ENCODE measurements at regions not wholly inside any gene's neighbourhood (a gene's known extent, or its start where the extent isn't known, plus 50 kb on each side); places are given as distances from the start of the nearest gene placed in this dataset.

DNA sequence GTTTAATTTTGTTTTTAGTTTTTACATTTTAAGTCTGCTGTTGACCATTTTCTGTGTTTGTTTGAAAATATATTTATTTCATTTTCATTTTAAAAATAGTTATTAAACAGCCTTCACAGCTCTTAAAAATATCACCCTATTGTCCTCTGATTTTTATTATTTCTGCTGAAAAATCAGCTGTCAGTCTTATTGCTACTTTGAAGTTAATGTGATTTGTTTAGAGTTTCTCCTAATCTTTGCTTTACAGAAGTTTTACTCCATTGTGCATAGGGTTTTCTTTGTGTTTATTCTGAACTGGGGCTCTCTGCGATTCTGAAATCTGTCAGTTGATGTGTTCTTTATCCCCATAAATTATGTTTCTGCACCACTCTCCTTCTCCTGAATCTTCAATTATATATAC, 486.3 kb downstream of the SOX5 start:
- ChIA-PET POLR2A (no interaction called here), CTCF (no interaction called here)
- TF ChIP-seq, protein P1, sequence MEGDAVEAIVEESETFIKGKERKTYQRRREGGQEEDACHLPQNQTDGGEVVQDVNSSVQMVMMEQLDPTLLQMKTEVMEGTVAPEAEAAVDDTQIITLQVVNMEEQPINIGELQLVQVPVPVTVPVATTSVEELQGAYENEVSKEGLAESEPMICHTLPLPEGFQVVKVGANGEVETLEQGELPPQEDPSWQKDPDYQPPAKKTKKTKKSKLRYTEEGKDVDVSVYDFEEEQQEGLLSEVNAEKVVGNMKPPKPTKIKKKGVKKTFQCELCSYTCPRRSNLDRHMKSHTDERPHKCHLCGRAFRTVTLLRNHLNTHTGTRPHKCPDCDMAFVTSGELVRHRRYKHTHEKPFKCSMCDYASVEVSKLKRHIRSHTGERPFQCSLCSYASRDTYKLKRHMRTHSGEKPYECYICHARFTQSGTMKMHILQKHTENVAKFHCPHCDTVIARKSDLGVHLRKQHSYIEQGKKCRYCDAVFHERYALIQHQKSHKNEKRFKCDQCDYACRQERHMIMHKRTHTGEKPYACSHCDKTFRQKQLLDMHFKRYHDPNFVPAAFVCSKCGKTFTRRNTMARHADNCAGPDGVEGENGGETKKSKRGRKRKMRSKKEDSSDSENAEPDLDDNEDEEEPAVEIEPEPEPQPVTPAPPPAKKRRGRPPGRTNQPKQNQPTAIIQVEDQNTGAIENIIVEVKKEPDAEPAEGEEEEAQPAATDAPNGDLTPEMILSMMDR (IDR thresholded peaks at IDR 0.05; ENCODE audit: control extremely low read depth, extremely low read depth, low read depth, missing control alignments) = no peak
- DNase-seq (ENCODE audit: extremely low spot score) = no peak

DNA sequence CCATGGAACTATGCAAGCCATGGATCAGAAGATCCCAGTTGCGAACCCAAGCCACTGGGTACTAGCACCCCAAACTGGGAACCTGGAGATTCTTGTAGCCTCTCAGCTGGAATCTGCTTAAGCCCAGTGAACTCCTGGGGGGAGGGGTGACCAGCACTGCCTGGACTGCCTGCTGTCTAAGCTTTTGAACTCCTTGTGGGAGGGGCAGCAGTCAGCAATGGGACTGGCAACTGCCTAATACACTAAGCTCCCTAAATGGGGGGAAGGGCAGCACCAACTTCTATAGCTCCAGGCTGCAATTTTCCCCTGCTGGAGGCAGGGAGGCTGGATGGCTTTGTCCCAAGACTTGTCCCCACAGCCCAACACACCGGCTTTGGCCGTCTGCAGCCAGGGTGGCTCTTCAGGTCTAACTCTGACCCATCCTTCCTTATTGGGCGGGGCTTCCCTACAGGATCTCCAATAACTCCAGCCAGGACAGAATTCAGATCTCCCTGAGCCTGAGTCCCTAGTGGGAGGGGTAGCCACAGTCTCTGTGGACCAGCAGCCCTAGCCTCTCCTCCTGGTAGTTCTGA, 485.1 kb downstream of the SOX5 start:
- TF ChIP-seq, protein P1 (IDR thresholded peaks at IDR 0.05; ENCODE audit: control extremely low read depth, extremely low read depth, low read depth, missing control alignments) = no peak
- ChIA-PET POLR2A (no interaction called here), CTCF (no interaction called here)
- DNase-seq (ENCODE audit: extremely low spot score) = no peak

DNA sequence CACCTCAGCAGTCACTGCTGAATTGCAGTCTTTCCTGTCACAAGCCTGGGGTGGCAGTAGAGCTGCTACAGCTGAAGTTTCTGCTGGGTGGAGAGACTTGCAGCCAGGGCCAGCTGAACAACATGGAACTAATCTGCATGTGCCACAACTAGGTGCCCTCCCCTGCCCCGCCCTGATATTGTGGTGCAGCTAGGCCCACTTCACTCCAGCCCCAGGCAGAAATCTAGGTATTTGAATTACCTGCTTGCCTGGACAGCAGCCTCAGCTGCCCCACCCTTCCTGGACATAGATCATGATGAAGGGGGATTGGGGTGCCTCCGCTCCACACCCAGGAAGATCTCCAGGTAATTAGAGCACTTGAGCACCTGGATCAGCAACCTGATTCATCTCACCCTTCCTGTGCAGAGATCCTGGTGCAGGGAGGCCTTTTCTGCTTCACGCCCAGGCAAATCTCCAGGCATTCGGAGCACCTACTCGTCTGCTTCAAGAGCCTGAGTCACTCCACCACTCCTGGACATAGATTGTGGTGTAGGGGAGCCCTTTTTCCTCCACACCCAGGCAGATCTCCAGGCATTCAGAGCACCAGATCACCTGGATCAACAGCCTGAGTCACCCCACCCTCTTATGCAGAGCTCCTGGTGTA, 477.0 kb downstream of the SOX5 start:
- POLR2A ChIA-PET = no interaction called here
- DNase-seq (ENCODE audit: extremely low spot score) = no peak
- CTCF ChIA-PET = interaction anchor here (1.4 kb wide), 1 partner anchor 10 kb away, joined by 4 read pairs; no protein-coding TSS in a partner anchor
- TF ChIP-seq, protein P1 (IDR thresholded peaks at IDR 0.05; ENCODE audit: control extremely low read depth, extremely low read depth, low read depth, missing control alignments) = no peak

DNA sequence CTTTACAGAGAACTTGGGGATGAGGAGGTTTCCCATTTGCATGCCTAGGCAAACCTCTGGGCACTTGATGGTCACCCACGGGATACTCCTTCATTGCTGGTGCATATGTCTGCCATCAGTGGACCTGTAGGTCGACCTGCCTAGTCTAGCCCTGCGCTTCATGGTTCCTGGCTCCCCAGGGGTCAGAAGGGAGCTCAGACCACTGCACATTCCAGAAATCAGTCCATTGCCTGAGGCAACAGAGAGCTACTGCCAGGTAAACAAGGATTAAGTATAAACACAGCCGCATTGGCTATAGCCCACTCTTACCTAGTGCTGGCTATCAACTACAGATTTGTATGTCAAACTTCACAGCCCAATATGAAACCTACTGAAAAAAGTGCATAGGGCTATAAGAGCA, 476.4 kb downstream of the SOX5 start:
- TF ChIP-seq, protein P1 (IDR thresholded peaks at IDR 0.05; ENCODE audit: control extremely low read depth, extremely low read depth, low read depth, missing control alignments) = no peak
- POLR2A ChIA-PET = no interaction called here
- DNase-seq (ENCODE audit: extremely low spot score) = no peak
- CTCF ChIA-PET = interaction anchor here (1.4 kb wide), 1 partner anchor 9 kb away, joined by 4 read pairs; no protein-coding TSS in a partner anchor

DNA sequence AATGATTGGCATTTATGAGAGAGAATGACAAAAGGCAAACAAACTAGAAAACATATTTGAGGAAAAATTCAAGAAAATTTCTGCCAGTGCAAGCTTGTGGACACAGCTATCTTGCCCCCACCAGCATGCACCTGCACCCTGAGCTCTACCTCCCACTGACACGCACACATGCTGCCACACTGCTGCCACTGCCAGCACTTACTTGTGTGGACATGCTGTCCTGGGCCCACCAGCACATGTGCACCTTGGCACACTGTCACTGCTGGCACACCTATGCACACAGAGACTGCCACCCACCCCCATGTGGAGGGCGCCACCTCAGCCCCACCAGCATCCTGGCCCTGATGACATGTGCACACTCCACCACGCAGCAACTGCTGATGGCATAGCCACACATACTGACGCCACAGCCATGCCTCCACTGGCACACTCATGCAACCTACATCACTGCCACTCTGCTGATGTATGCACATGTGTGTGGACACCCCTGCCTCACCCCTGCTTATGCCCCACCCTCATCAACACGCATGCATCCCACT, 475.0 kb downstream of the SOX5 start:
- POLR2A ChIA-PET = no interaction called here
- no peak for DNase-seq (ENCODE audit: extremely low spot score)
- TF ChIP-seq, protein P1 (IDR thresholded peaks at IDR 0.05; ENCODE audit: control extremely low read depth, extremely low read depth, low read depth, missing control alignments) = no peak
- CTCF ChIA-PET = interaction anchor here (1.2 kb wide), 1 partner anchor 10 kb away, joined by 3 read pairs; no protein-coding TSS in a partner anchor

Data from GM10248 (cell line).